HT-29 (cell line): ENCODE measurements at regions not wholly inside any gene's neighbourhood (a gene's known extent, or its start where the extent isn't known, plus 50 kb on each side); places are given as distances from the start of the nearest gene placed in this dataset.

Experiments
- DNase-seq: peaks from one replicate; pipeline ENCODE4 v3.0.0-alpha.2; 2015; ENCODE audit warnings: low spot score

- no peak for DNase-seq
These were observed 52.5 kb downstream of the EPRS1 start for GRCh38 chr1:219993554-219994433.

DNA sequence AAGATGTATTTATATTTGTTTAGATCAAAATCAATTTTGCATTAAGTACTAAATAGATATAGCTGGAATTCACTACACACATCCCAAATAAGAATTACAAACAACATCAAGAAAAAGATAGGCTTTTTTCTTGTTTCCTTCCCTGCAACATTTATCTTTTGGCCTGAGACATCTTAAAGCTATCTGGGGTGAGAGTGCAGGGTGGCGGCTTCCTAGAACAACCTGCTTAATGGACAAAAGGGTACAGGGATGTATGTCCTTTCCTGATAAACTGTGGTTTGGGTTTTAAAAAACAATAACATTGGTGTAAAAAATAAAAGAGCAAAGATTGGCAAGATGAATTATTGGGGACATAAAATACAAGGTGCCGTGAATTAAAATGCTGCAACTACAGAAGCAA is 54.4 kb downstream of the EPRS1 start:
- no peak for DNase-seq

DNA sequence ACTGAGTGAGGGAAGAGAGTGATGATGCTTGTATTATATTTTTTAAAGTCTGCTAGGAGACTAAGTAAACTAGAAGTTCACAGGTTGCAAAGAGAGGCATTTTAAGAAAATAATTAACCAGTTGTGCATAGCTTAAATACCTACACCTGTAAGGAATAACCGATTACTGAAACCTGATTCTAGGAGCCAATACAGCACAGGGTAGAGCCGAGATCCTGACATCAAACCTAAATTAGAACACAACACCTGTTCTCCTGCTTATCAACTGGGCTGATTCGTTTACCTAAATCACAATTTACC is 54.8 kb downstream of the EPRS1 start:
- no peak for DNase-seq

GRCh38 chr1:219990782-219991510 is 55.4 kb downstream of the EPRS1 start:
- peak; percentile 60 for DNase-seq

- no peak for DNase-seq
These were observed 56.5 kb downstream of the EPRS1 start for GRCh38 chr1:219989766-219990165.

DNA sequence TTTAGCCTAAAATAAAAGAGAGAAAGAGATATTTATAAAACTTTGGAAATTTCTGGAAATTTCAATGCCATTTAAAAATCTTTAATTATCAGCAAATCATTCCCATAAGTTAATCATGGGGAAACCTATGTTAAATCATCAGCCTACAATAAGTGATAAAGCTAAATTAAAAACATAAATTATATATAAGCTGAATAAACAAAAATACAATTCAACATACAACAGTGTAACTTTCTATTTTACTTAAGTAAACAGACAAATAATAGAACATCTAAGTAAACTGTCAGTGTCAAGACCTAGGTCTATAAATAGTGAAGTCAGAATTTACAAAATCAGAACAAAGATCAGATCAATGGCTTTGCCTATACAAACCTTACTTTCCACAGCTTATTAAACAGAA is 57.5 kb downstream of the EPRS1 start:
- DNase-seq, result no peak

DNA sequence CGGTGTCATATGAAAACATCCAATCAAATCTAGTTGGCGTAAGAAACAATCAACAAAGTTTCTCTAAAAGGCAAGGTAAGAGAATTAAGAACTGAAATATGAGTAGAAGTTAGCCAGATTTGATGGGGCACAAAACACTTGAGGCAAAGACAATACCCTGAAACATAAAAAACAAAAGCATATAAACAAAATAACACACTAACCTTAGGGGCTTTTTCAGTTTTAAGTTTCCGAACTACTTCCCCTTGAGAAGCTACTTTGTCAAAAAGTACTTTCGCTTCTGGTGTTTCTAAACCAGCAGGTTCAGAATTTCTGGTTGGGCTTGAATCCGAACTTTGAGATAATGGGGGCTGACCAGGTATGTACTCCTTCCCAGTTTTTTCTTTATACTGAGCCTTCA is 57.9 kb downstream of the EPRS1 start:
- DNase-seq, result no peak

DNA sequence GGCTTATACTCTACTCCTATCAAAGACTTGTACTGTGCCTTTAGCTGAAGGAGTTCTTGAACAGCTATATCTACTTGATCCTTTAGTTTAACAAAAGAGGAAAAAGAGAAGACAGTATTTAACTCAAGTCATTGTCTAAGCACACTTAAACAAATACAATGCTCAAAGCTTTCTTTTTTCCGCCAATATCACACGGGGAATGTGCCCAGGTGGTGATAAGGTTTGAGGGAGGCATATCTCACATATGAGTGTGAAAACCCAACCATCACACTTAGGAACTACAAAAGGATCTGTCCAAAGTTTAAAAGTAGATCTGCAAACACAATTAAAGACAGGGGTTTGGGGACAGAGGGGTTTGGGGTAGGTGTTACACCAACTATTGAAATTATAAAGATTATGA is 59.0 kb upstream of the SLC30A10 start:
- no peak for DNase-seq

DNA sequence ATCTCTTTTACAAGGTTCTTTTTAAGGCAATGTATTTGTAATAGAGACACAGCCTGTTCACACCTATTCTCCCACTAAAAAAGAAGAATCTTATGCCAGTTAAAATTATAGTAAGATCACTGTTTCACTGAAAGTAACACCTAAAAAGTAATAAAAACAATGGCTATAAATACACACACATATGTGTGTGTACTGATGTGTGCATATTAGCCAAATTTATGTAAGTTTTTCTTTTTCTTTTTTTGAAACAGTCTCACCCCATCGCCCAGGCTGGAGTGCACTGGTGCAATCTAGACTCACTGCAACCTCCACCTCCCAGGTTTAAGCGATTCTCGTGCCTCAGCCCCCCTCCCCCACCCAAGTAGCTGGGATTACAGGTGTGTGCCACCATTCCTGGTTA is 56.8 kb upstream of the SLC30A10 start:
- DNase-seq, result no peak
